ENCODE measurements at regions not wholly inside any gene's neighbourhood (a gene's known extent, or its start where the extent isn't known, plus 50 kb on each side); places are given as distances from the start of the nearest gene placed in this dataset.
A peak's percentile ranks its signal among the peaks of the same experiment; 100 is the strongest.
"Not testable (repeated sequence)": the region's sequence is repeated elsewhere in the genome, so short reads cannot be mapped to it uniquely, and the experiment has no call there.

DNA sequence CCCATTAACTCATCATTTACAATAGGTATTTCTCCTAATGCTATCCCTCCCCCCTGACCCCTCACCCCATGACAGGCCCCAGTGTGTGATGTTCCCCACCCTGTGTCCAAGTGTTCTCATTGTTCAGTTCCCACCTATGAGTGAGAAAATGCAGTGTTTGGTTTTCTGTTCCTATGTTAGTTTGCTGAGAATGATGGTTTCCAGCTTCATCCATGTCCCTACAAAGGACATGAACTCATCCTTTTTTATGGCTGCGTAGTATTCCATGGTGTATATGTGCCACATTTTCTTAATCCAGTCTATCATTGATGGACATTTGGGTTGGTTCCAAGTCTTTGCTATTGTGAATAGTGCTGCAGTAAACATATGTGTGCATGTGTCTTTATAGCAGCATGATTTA, 378.3 kb downstream of the HLX start:
- not testable (repeated sequence) for DNase-seq (ENCODE audit: low read depth in 2 of 2)

DNA sequence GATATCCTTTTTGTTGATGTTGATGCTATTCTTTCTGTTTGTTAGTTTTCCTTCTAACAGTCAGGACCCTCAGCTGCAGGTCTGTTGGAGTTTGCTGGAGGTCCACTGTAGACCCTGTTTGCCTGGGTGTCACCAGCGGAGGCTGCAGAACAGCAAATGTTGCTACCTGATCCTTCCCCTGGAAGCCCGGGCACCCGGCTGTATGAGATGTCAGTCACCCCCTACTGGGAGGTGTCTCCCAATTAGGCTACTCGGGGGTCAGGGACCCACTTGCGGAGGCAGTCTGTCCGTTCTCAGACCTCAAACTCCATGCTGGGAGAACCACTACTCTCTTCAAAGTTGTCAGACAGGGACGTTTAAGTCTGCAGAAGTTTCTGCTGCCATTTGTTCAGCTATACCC, 383.4 kb downstream of the HLX start:
- not testable (repeated sequence) for DNase-seq (ENCODE audit: low read depth in 2 of 2)

DNA sequence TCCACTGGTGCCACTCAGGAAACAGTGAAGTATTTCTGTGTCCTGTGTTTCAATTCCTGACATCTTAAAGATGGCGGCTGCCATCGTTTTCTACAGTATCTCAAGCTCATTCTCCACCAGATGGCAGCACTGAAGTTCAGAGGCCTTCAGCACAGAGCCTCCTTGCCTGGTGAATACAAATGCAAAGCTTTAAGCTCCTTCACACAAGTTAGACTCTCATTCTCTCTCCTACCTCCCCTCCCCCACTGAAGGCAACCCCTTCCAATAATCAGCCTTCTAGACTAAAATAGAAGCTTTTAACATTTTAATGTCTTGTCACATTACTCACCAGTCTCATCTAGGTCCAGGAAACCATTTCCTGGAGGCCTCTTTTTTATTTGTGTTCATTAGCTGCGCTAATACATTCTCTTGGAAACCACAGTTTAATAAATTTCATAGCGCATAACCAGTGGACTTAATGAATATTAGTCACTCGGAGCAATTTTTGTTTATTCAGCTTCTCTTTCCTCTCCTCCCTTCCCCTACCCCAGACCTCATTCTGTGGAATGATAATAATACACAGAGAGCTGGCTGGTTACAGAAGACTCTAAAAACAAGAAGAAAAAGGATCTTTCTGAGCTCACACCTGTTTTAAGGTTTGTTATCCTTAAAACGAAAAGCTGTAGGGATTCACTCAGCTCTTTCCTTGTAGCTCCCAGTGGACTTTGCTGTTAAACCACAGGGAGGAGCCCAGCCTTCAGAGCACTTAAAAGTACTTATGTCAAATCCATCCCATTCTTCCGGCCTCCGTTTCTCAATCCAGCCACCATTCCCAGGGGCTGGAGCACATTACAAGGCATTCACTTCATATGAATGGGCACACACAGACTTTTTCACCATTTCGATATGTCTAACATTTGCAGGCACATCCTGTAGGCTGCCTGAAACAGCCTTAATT, 384.9 kb downstream of the HLX start:
- peak in 1 of 2 donors; percentile 11 for DNase-seq (ENCODE audit: low read depth in 2 of 2)

DNA sequence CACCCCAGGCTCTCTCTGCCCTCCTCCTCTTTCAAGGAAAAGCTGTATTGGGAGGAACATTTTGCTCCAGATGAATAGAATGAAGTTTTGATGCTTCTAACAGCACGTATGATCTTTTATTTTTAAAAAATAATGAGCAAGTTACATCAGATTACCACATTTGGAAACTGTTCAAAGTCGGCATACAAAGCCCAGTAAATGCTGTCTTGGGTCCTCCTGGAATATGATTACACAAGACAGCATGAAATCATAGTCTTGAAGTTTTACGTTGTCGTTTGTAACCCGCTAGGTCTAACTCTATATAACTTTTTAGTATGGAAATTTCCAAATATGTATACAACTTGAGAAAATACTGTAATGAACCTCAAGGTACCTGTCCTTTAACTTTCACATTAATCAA, 385.6 kb downstream of the HLX start:
- DNase-seq (ENCODE audit: low read depth in 2 of 2), result no peak

DNA sequence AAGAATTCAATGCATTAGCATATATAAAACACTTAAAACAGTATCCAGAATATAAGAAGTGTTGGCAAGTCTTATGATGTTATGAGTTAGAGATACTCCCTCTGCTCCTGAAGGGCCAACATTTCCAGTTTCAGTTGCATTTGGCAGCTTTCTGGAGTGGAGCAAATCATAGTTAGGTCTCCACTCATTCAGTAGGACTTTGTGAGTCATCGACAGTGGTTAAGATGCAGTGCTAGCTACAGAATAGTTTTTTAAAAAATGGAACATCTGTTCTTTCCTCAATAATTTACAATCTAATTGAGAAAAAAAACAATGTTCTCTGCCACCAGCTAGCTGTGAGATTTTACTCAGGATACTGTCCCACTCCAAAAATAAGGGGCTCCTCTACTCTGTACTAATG, 389.1 kb downstream of the HLX start:
- no peak for DNase-seq (ENCODE audit: low read depth in 2 of 2)

DNA sequence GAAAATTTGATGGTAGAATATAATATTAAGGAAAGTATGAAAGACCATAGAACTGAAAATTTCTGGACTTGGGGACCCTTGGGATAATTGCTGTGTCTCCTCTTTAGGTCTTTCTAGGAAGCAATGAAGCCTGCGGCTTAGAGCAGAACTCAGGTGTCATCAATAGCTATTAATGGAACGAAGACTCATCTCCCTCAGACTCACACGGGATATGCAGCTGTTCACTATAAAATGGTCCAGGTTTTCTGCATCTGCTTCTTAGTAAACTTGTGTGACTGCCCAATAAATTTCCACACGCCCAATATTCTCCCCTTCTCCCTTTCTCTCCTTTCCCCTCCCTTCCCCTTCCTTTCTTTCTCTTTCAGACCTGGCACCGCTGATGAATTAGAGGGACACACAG, 392.5 kb downstream of the HLX start:
- DNase-seq (ENCODE audit: low read depth in 2 of 2), result no peak

DNA sequence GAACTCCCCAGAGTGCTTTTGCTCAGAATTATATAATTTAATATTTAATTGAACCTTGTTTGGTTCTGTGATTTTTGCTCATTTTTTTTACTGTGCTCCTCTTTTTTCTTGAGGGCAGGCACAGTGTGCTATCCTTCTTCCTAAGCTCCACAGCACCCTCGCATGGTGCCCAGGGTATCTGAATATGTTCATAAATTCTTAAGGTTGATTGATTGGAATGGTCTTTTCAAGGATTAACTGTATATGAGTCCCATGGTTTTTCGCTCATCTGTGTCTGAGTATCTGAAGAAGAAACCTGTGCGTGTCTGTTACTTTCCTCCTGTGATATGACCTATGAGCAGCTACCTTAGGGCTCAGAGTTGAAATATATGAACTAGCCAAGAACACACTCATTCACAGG, 393.7 kb downstream of the HLX start:
- no peak for DNase-seq (ENCODE audit: low read depth in 2 of 2)

DNA sequence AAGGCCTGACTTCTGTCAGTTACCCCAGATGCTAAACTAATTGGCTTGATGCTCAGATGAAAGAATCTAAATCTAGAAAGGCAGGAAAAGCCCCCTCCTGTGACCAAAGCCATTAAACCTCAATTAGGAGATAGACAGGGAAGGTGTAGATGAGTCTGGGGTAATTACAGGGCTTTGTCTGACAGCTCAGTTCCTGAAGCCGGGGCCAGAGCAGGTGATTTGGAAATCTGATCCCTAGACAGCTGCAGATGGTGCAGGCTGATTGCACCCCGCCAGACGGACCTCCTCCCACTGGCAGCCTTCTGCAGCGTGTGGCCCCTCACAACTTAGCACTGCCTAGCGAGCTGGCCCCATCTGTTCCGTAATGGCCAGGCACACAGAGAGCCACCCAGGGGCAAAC, 395.1 kb downstream of the HLX start:
- no peak for DNase-seq (ENCODE audit: low read depth in 2 of 2)

DNA sequence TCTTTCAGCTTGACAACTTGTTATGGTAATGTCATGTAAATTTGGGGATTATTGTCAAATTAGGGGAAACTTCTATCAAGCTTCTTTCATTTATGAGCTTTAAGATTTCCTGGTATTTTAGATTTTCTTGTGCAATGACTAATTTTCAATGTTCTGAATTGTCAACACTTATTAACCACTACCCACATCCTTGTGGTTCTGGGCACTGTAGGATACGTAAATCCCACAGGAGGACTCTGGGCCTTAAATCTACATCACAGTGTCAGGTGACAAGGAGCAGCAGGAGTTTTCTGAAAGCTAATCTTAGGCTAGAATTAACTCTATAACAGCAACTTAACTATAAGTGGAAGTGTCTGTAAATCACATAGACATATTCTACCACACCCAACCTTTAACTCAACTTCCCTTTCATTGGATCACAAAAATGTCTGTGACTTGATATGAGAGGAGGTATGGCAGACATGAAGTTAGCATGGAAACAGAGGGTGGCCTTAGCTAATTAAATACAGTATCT, 397.7 kb downstream of the HLX start:
- no peak for DNase-seq (ENCODE audit: low read depth in 2 of 2)

DNA sequence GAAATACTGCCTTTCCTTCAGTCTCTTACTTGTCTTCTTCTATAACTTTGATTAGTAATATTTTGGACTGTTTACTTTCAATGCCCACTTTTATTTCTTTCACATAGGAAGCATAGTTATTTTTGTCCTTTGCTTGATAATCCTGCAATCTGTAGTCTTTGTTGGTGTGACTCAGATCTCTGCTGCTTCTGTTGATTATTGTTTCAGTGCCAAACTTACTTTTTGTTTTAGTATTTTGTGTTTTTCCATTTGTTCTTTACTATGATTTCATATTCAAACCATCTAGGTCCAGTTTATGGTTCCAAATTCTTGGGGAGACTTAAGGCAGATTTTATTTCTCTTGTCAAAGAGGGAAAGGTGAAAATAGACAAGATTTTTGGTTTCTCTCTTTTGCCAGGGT, 399.9 kb downstream of the HLX start:
- no peak for DNase-seq (ENCODE audit: low read depth in 2 of 2)

DNA sequence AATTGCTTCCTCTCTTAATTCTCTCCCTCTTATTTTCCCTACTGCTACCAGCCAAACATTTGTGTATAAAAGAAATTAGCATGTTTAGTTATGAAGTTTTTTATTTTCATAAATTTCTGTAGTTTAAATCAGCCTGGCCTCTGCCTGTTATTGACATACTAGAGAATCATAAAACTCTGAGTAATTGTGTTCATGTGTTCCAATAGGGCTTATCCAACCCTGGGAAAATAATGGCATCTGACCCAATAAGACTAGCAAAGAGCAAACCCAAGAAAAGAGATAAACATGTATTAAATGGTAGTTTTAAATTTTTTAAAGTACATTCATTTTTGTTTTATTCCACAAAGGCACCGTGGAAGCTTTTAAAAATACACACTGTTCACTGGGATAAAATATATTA, 404.3 kb downstream of the HLX start:
- no peak for DNase-seq (ENCODE audit: low read depth in 2 of 2)

DNA sequence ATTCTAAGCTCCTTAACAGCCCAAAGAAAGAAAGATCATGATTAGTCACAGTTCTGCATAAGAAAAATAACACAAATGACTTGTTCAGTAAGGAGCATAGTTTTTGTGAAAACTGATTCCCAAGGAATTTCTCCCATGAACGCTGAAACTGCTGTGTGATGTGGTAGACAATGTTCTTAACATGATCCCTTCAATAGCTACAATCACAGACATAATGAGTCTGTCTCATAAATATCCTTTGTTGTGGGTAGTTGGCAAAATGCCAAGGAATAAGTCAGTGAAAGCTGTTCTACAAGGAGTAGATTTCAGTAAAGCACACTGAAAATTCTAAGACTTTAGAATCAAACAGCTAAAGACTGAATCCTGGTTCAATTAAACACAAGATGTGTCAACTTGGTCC, 404.8 kb downstream of the HLX start:
- DNase-seq (ENCODE audit: low read depth in 2 of 2), result no peak

DNA sequence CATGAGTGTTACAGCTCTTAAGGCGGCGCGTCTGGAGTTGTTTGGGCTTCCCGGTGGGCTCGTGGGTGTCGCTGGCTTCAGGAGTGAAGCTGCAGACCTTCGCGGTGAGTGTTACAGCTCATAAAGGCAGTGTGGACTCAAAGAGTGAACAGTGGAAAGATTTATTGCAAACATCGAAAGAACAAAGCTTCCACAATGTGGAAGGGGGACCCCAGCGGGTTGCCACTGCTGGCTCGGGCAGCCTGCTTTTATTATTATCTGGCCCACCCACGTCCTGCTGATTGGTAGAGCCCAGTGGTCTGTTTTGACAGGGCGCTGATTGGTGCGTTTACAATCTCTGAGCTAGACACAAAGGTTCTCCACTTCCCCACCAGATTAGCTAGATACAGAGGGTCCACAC, 405.7 kb downstream of the HLX start:
- DNase-seq (ENCODE audit: low read depth in 2 of 2), result not testable (repeated sequence)

DNA sequence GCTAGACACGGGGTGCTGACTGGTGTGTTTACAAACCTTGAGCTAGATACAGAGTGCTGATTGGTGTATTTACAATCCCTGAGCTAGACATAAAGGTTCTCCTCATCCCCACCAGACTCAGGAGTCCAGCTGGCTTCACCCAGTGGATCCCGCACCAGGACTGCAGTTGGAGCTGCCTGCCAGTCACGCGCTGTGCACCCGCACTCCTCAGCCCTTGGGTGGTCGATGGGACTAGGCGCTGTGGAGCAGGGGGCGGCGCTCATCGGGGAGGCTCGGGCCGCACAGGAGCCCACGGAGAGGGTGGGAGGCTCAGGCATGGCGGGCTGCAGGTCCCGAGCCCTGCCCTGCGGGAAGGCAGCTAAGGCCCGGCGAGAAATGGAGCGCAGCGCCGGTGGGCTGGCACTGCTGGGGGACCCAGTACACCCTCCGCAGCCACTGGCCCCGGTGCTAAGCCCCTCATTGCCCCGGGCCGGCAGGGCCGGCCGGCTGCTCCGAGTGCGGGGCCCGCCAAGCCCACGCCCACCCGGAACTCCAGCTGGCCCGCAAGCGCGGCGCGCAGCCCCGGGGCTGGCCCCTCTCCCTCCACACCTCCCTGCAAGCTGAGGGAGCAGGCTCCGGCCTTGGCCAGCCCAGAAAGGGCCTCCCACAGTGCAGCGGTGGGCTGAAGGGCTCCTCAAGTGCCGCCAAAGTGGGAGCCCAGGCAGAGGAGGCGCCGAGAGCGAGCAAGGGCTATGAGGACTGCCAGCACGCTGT, 406.4 kb downstream of the HLX start:
- DNase-seq (ENCODE audit: low read depth in 2 of 2), result not testable (repeated sequence)

DNA sequence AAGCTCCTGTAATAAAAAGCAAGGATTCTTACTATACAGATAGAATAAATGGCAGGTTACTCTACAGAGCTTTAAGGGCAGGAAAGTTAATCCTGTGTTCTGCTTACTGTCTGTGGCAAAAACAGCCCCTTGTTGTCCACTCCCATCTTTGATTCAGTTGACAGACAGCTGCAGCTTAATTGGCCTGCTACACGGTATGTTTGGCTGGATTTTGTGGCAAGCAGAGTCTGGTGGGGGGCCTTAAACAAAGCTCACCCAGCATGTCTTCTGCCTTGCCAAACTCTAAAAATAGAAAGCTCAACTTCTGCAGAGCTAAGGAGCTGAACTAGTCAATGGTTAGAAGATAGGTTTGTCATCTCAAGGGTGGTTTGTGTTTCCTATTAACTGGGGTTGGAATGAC, 407.2 kb downstream of the HLX start:
- DNase-seq (ENCODE audit: low read depth in 2 of 2), result no peak

DNA sequence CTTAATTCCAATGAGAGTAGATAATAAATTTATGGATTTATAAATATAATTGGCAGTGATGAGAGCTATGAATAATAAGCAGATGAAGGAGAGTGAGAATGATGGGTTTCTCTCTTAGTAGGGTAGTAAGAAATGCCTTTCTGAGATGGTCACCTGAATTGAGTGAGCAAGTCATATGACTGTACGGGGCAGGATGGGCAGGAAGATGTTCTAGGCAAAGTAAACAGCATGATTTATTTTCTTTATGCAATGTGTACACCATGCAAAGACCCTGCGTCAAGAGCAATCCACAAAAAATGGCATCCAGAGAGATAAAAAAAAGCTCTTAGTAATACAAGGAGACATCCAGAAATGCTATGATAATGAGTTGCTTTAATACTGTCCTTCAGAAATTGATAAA, 409.9 kb downstream of the HLX start:
- DNase-seq (ENCODE audit: low read depth in 2 of 2), result no peak

DNA sequence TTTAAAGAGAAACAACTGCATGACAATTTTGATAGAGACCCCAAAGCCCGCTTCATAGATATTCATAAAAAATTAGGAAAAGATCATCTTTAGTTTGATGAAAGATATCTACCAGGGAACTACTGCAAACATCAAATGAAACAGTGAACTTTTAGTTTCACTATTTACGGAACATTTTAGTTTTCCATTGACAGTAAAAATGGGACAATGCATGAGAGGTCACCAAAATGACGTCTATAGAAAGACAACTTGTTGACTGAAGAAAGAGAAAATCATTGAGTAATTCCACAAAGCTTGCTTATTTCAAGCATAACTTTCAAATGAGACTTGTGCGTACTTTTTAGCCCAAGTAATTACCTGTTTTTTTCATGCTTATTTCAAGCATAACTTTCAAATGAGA, 411.4 kb downstream of the HLX start:
- no peak for DNase-seq (ENCODE audit: low read depth in 2 of 2)

DNA sequence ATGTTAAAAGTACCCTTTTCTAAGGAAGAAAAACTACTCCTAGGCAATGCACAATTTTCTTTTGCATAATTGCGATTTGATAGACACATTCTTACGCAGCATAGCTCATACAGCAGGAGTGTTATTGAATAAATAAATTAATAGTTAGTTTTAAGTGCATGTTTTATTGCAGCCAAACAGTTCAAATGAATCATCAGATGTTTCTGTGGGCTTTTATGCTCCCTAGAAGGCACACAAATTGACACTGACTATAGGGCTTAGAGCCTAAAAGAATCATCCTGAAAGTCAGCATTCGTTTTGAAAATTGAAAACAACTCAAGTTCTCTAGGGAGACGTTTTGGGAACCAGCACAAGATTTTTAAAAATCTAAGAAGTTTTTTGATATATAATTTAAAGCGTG, 411.9 kb downstream of the HLX start:
- DNase-seq (ENCODE audit: low read depth in 2 of 2), result no peak

DNA sequence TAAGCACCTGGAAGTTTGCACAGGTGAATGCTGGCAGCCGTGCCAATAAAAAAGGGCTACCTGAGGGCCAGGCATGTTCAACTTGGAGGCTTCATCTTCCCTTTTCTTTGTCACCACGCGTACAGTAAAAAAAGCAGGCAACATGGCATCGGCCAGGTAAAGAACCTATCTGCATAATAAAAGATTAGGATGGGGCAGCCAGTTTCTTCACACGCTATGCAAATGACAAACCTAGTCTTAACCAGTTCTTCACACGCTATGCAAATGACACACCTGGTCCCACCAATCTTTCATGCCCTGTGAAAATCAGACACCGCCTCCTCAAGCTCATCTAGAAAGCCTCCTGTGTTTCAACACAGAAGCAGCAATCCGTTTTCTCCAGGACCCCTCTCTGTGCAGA, 413.4 kb downstream of the HLX start:
- DNase-seq (ENCODE audit: low read depth in 2 of 2), result no peak

DNA sequence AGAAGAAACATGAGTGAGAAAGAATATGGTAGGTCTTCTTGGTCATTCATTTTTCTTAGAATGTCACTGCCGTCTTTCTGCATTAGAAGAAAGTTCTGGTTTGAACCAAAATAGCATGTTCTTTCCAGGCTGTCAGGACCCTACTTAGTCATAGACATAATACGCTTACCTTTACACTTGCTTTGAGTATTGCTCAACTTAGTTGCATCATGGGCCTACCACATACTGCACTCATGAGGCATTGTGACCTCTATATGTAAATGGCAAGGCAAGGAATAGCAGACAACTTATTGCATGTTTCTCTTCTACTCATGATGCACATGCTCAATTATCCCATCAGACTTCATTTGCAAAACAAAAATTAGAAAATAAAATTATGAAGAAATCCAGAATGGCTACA, 415.0 kb downstream of the HLX start:
- no peak for DNase-seq (ENCODE audit: low read depth in 2 of 2)

DNA sequence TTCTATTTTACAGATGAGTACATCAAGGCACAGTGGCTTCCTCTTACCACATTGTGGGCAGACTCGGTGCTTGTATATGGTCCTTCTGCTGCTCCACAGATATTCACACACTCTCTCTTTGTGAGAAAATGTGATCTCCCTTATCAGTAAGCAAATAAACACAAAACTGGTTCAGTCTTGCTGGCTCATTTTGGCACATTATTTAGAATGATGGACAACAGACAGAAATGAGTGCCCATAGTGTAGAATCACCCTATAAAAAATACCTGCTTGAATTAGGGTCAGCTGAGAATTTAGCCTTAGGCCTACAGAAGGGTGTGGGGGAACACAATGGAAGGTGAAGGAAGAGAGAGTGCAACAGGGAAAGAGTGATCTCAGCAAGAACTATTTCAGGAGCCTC, 423.1 kb downstream of the HLX start:
- no peak for DNase-seq (ENCODE audit: low read depth in 2 of 2)

DNA sequence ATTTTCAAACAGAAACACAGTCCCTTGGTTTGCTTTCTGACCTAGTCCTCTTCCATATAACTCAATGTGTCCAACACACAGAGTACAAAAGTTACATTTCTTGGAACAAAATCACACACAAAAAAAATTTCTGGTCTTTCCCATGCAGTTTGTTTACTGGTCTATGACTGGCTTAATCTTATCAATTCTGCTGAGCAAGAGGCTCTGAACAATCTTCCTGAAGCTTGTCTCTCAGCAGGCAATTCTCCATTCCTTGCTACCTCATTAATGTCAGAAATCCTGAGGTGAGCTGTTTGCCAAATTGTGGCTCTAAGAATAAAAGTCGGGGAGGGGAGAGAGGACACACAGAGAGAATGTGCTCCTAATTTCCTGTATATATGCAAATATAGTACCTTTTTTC, 423.6 kb downstream of the HLX start:
- no peak for DNase-seq (ENCODE audit: low read depth in 2 of 2)

DNA sequence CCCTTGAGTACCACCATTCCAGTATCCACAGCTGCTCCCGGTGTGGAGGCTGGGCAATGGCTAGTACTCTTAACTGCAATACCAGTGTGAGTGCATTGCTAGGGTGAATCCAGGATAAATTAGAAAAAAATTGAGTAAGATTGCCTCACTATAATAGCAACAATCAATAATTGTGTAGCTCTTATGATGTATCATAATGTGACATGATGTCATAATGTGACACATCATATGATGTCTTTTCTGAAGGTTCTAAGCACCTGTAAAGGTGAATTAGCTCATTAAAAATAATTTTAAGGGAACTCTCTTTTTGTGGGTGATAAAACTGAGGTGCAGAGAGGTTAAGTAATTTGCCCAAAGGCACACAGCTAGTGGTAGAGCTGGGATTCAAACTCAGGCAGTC, 424.4 kb downstream of the HLX start:
- DNase-seq (ENCODE audit: low read depth in 2 of 2), result no peak
